ENCODE measurements at regions not wholly inside any gene's neighbourhood (a gene's known extent, or its start where the extent isn't known, plus 50 kb on each side); places are given as distances from the start of the nearest gene placed in this dataset.

DNA sequence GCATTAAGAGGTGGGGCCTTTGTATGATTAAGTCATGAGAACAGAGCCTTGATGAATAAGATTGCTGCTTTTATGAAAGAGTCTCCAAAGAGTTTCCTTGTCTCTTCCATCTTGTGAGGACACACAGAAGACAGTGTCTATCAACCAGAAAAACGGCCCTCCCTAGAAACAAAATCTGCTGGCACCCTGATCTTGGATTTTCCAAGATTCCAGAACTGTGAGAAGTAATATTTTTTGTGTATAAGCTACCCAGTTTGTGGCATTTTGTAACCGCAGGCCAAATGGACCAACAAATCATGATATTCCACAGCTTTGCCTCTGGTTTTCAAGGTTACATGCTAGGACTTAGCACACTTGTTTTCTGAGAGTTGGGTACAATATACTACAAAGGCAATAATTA lies 687.8 kb downstream of the TDRD15 start:
- DNase-seq (ENCODE audit: extremely low spot score, unreplicated experiment): no peak
- no peaks in the 10 kb centered on the region for H3K9me3 Mint-ChIP-seq
- no peaks in the 10 kb centered on the region for H3K4me1 Mint-ChIP-seq (ENCODE audit: unreplicated experiment)
- H3K27ac Mint-ChIP-seq: no peak overlapping the region
- TF ChIP-seq, protein P1, sequence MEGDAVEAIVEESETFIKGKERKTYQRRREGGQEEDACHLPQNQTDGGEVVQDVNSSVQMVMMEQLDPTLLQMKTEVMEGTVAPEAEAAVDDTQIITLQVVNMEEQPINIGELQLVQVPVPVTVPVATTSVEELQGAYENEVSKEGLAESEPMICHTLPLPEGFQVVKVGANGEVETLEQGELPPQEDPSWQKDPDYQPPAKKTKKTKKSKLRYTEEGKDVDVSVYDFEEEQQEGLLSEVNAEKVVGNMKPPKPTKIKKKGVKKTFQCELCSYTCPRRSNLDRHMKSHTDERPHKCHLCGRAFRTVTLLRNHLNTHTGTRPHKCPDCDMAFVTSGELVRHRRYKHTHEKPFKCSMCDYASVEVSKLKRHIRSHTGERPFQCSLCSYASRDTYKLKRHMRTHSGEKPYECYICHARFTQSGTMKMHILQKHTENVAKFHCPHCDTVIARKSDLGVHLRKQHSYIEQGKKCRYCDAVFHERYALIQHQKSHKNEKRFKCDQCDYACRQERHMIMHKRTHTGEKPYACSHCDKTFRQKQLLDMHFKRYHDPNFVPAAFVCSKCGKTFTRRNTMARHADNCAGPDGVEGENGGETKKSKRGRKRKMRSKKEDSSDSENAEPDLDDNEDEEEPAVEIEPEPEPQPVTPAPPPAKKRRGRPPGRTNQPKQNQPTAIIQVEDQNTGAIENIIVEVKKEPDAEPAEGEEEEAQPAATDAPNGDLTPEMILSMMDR (conservative IDR thresholded peaks at IDR 0.05): no peak
- no peaks in the 10 kb centered on the region for H3K36me3 Mint-ChIP-seq
- peaks cover 3% of the 10 kb centered on the region for H3K27me3 Mint-ChIP-seq
- no peak overlapping the region for H3K4me3 Mint-ChIP-seq

DNA sequence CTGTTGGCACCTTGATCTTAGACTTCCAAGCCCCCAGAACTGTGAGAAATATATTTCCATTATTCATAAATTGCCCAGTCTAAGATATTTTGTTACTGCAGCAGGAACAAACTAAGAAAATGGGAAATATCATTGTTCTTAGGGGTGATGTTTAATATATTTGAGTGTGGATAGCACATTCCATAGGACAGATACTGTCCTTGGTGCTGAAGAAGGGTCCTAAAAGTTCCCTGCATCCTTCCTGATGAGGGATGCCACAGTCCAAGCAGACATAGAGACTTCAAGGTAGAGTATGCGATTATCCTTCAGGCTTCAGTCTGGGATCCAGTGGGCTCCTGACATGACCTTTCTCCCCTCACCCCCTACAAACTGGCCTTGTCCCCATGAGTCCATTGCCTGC lies 689.0 kb downstream of the TDRD15 start:
- no peaks in the 10 kb centered on the region for H3K9me3 Mint-ChIP-seq
- no peak for DNase-seq (ENCODE audit: extremely low spot score, unreplicated experiment)

DNA sequence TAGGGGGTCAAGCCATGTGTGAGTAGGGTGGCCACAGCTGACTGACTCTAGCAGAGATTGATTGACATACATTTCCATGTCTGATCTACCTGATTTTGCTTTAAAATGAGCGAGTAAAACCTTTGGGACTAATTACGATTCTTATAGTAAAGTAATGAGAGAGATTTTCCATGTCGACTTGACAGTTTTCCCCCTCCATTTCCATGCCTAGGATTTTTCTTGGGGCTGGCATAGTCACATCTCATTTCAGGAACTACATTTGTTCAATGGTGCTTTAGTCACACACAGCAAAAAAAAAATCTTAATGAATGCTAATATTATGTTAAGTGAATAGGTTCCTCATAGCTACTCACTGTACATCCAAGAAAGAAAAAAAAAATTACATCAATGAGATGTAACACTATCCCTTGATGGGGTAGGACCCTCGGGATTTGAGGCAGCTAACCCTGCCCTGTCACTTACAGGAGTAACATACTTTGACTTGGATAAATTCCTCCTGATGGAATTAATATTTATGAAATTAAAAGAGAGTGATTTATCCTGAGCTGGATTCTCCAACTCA lies 690.9 kb downstream of the TDRD15 start:
- Mint-ChIP-seq H3K4me3 (no peak overlapping the region), H3K9me3 (no peaks in the 10 kb centered on the region), H3K27me3 (no peaks in the 10 kb centered on the region), H3K27ac (no peak overlapping the region), H3K4me1 (ENCODE audit: unreplicated experiment) (no peaks in the 10 kb centered on the region), H3K36me3 (no peaks in the 10 kb centered on the region)
- DNase-seq (ENCODE audit: extremely low spot score, unreplicated experiment): no peak
- TF ChIP-seq, protein P1 (conservative IDR thresholded peaks at IDR 0.05): no peak

More for the DNA sequence above, 689.0 kb downstream of the TDRD15 start:
- Mint-ChIP-seq H3K27ac (no peak overlapping the region), H3K36me3 (no peaks in the 10 kb centered on the region), H3K4me1 (ENCODE audit: unreplicated experiment) (no peaks in the 10 kb centered on the region), H3K27me3 (peaks cover 3% of the 10 kb centered on the region), H3K4me3 (no peak overlapping the region)
- TF ChIP-seq, protein P1 (conservative IDR thresholded peaks at IDR 0.05): no peak

DNA sequence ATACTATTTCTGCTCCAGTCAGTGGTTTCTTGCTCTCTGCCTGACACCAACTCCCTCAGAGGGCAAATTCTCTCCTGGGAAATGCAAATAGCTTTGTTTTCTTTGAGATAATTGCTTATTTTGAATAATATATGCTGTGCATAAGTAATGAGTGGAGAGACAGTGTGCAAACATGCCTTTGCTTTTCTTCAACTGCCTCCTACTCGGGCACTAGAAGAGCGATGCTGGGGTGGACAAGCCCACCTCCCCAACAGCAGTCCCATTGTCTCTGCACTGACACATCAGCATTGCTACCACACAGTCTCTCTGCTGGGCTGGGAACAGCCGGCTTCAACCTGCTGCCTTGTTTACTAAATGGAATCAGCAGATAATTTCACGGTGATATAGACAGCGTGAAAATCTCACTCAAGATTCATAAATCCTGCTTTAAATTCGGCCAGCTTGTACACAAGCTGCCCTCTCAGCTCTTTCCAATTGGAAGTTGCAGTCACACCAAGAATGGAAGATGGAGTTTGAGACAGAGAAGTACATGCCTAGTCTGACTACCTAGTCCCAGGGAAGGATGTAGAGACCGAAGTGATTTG lies 694.5 kb downstream of the TDRD15 start:
- Mint-ChIP-seq H3K4me3 (no peak overlapping the region), H3K9me3 (no peaks in the 10 kb centered on the region), H3K4me1 (ENCODE audit: unreplicated experiment) (peaks cover 7% of the 10 kb centered on the region), H3K36me3 (no peaks in the 10 kb centered on the region), H3K27me3 (no peaks in the 10 kb centered on the region), H3K27ac (no peak overlapping the region)
- TF ChIP-seq, protein P1 (conservative IDR thresholded peaks at IDR 0.05): no peak
- no peak for DNase-seq (ENCODE audit: extremely low spot score, unreplicated experiment)

DNA sequence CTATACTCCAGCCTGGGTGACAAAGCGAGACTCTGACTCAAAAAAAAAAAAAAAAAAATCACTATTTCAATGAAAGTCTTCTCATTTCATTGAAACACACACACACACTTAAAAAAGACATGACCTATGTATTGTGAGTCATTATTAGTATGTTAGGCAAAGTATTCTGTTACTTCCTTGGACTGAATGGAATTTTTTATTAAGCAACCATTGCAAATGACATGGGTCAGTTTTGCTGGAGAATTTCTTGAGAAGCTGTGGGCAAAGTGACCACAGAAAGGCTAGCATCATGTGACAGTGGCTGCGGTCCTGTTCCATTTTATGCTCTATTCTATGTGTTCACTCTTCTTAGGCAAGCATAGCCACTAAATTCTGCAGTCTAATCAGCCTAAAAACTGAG lies 695.7 kb downstream of the TDRD15 start:
- Mint-ChIP-seq H3K9me3 (no peaks in the 10 kb centered on the region), H3K27ac (no peak overlapping the region), H3K36me3 (no peaks in the 10 kb centered on the region), H3K4me3 (no peak overlapping the region), H3K4me1 (ENCODE audit: unreplicated experiment) (peaks cover 7% of the 10 kb centered on the region), H3K27me3 (no peaks in the 10 kb centered on the region)
- no peak for DNase-seq (ENCODE audit: extremely low spot score, unreplicated experiment)
- TF ChIP-seq, protein P1 (conservative IDR thresholded peaks at IDR 0.05): no peak
